NCI-H2196 (cell line): ENCODE measurements at regions not wholly inside any gene's neighbourhood (a gene's known extent, or its start where the extent isn't known, plus 50 kb on each side); places are given as distances from the start of the nearest gene placed in this dataset.

Source experiments
- DNase-seq: peaks from one replicate; lab custom pipeline; 2025; ENCODE audit not compliant: unreplicated experiment; lab: John Stamatoyannopoulos, UW

DNA sequence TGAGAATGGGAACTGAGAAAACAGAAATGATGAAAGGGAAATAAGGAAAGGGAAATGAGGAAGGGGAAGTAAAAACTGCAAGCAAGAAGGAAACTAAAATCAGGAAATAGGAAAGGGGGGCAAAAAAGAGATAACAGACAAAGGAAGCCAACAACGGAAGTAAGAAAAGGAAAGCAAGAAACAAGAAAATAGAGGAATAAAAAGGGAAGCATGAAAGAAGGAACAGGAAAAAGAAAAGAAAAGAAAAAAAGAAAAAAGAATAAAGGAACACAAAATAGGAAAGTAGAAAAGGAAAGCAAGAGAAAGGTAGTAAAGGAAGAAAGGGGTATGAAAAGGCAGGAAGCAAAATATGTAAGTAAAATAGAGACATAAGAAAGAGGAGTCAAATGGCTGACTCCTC, 241.2 kb upstream of the NCKAP5 start:
- DNase-seq, result no peak

DNA sequence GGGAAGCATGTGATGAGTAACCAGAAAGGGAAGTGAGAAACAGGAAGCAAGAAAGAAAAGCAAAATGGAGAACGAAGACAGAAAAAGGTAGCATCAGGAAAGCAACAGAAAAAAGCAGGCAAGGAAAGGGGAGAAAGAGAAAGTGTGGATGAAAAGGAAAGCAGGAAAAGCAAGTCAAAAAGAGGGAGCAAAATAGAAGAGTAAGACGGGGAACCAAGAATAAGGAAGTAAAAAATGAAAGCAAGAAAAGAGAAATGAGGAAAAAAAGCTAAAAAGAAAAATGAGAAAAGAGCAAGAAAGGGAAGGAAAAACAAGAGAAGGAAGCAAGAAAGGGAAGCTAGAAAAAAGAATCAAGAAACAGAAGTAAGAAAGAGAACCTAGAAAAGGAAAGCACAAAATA, 242.3 kb upstream of the NCKAP5 start:
- DNase-seq, result no peak

DNA sequence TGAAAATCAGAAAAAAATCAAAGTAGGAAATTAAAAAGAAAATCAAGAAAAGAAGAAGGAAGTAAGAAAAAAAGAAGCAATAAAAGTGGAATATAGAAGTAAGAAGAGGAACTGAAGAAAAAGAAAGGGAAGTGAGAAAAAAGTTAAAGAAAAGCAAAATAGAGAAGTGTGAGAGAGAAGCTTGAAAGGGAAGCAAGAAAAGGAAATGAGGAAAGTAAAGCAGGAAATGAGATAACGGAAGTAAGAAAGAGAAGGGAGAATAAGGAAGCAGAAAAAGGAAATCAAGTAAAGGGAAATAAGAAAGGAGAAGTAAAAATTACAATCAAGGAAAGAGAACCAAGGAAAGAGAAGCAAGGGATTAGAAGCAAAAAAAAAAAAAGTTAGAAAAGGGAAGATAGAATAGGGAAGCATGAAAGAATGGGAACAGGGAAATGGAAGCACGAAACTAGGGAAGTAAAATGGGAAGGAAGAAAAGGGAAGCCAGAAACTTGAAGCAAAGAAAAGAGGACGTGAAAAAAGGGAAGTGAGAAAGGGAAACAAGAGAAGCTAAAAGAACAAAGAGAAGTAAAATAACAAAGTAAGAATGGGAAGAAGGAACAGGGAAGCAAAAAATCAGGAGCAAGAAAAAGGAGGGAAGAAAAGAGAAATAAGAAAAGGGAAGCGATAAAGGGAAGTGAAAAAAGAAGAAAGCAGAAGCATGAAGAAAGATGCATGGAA, 243.3 kb upstream of the NCKAP5 start:
- DNase-seq, result no peak

DNA sequence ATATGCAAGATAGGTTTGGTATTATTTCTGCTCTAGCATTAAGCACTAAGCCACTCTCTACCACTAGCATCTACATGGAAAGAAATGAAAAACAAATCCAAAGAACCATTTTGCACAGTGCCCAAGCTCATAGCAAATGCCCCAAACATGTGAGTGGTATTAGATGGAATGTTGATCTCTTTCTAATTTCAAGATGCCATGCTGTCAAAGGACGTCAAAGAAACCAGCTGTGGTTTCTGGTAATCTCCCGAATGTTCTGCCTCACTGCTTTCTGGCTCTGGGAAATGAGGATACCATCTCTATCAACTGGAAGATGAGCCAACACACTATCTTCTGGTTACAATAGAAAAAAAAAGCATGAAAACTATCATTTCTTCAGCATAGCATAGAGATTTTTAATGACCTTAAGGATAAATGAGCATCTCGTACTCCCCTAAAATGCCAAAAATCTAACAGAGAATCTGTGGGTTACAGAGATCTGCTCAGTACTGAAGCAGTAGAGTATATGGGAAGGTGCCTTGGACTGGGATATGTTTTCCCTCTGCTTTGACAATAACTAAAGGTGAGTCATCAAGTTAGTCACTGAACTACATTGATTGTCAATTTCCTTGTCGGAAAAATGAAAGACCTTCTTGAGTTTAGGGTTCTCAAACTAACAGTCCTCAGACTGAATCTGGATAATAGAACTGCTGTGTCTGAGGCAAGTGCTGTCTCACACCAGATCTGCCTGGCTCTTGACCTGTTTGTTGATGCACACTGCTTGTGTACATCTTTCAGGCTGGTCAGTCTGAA, 244.8 kb upstream of the NCKAP5 start:
- no peak for DNase-seq

DNA sequence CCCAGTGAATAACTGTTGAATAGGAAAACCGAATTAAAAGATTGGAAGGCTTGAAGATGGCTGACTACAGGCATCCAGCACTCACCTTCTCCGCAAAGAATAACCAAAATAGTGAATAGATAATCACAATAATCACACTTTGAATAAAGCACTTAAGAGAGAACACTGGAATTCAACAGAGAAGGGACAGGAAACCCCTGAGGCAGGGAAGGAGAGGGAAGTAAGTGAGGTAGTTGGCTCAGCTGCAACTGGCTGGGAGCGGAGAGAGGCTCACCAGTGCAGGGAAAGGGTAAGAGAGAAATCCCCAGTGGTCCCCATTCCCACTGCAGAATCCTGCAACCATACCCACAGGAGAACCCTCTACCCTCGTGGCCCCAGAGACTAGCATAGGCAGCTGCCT, 246.6 kb upstream of the NCKAP5 start:
- DNase-seq, result no peak

DNA sequence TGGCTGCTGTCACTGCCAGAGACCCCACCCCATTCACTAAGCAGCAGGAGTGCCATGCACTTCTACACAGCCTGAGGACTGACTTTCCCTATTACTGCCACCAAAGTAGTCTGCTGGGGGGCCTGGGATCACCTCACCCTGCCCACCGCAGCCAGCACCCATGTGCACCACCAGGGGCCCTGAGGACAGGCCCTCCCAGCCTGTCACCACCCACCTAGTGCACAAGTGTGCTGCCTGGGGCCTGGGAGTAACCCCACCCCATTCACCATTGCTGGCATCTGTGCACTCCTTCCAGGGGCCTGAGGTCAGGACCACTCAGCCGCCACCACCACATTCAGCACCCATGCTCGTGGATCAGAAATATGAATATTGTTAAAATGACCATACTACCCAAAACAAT, 247.8 kb upstream of the NCKAP5 start:
- DNase-seq, result no peak

DNA sequence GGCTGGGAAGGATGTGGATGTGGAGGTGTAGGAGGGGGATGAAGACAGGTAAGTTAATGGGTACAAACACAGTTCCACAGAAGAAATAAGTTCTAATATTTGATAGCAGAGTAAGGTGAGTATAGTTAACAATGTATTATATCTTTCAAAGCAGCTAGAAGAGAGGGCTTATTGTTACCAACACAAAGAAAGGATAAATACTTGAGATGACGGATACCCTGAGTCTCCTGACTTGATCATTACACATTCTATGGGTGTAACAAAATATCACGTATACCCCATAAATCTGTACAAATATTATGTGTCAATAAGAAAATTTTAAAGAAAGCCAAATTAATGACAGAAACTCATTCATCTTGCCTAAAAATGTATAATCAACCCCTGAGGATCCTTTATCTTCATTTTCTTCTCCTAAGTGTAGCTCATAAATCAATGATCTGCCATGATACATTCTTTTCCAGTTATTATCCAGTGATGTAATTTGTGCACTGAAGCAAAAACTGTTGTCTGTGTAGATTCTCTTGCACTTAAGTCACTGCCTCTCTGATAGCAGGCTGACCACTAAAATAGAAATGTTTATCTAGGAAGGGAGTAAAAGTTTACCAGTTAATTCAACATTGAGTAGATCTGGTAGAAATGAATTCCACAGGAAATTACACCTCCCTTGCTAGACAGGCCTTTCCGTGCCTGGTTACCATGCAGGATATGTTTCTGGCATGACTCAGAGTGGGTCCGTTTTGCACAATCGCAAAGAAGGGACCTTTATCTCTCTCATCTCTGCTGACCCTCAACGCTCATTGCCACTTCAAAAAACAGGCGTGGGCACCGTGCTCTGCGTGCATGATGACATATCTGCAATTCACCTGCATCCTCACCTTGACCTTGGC, 249.7 kb upstream of the NCKAP5 start:
- DNase-seq, result no peak

DNA sequence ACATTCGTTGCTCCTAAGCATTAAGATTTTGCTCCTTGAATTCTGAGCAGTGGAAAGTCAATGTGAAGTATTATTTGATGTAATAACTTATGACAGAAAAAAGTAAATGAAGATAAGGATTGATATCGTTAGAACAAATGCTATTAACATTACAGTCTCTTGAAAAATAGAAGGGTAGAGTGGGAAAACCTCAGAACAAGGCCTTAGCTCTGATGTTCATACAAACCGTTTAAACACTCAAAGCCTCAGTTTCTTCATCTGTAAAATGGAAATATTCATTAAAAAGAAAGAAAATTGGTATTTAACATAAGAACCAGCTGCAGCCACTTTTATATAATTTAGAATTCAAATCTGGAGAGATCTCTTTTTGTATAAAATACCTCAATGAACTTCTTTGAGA, 250.4 kb upstream of the NCKAP5 start:
- no peak for DNase-seq

DNA sequence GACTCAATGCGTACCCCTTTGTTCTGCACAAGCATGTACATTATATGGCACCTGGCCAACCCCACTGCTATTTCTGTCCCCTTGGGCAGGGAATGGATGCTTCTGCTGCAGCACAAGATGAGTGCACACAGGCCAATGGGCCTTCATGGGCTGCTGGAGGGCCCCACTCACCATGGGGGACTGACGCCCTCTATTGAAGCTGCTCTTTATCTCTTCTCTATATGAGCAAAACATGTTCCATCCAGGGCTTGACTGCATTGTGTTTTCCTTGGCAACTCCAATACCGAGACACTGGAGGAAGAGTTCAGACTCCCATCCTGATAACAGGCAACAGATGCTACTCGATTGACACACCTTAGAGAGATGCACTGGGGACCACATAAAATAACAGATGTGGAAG, 251.6 kb upstream of the NCKAP5 start:
- DNase-seq, result no peak

DNA sequence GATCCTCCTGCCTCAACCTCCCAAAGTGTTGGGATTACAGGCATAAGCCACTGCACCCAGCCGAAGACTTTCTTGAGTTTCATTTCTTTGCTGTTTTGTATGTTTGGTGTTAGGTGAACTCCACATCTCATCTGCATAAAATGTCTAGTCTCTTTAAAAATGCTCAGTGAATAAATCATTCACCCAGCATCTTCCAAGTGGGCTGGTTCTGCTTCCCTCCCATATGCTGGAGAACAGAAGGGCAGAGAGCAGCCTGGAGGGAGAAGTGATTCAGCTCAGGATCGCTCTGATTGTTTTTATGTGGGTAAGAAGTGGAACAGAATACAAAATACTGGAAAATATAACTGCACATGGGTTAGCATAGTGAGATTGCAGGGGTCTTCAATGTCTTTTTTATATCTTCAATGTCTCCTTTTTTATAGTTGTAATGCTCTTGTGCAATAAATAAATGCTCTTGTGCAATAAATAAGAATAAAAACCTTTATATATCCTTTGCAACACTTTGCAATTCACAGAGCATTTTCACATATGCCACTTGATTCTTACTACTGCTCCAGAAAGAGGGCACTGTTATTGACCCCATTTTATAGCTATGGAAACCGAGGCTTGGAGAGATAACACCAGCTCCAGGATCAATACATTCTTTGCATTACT, 253.0 kb upstream of the NCKAP5 start:
- no peak for DNase-seq

DNA sequence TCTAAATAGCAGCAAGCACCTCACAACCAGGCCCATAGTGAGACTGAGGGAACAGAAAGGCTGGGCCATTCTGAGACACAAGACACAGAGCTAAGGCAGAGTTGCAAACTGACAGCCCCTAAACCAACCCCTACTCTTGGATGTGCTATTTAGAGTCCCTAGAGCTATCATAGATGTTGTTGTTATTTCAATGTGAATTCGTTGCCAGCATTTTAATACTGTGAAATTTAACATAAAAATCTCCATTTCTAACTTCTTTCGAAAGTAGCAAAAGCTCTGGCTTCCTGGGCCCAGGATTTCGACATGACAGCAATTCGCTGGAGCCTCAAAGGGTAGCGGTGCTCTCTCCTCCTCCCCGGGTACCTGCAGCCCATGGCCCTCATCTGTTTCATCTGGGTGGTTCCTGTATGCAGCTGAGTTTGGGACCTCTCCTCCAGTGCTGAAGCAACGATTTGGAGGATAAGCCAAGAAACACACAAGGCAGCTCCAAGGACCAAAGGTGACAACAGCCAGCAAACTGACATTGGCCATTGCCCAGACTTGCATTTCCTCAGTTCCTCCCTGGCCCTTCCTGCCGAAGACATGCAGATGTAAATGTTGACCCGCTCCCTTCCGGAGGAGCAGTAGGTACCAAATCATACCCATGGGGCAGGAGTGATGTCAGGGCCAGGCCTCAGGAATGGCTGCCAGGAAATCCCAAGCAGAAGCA, 254.4 kb upstream of the NCKAP5 start:
- no peak for DNase-seq

DNA sequence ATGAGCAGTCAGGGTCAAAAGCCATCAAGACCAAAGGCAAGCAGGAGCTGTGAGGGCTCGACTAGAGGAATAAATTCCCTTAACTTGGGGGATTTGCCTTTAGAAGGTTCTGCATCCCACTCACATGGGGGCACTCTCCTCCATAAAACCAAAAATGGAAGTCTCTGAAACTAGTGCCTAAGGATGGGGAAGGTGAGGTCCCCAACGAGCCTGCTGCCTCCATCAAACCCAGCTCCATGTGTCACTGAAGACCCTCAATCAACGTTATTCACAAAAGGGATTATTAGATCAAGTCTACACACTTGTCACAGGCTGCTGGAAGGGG, 254.9 kb upstream of the NCKAP5 start:
- no peak for DNase-seq

DNA sequence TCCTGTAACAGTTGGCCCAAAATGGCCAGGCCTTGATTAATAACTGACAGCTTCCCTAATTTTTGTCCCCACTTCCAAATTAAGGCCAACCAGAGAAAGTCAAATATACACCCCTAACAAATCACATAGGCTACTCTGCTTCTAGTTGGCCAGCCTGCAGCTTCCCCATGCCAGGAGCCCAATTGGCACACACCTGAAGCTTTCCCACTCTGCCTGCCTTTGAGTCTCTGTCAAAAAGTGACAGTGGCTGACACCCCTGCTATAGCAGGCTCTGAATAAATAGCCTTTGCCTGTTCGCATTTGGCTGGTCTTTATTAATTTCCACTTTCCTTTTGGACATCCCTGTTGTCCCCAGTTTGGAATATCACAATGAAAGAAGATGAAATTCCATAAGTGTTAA, 256.6 kb upstream of the NCKAP5 start:
- no peak for DNase-seq

DNA sequence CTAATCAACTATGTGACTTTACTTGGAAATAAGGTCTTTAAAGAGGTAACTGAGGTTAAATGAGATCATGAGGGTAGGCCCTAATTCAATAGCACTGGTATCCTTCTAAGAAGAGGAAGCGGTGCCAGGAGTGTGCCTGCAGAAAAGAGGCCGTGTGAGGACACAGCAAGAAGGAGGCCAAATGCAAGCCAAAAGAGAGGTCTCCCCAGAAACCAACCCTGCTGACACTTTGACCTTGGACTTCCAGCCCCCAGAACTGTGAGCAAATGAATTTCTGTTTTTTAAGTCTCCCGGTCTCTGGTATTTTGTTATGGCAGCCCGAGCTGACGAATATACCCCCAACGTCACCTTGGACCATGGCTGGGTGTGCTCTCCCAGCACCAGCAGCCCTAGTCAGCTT, 257.5 kb upstream of the NCKAP5 start:
- no peak for DNase-seq

DNA sequence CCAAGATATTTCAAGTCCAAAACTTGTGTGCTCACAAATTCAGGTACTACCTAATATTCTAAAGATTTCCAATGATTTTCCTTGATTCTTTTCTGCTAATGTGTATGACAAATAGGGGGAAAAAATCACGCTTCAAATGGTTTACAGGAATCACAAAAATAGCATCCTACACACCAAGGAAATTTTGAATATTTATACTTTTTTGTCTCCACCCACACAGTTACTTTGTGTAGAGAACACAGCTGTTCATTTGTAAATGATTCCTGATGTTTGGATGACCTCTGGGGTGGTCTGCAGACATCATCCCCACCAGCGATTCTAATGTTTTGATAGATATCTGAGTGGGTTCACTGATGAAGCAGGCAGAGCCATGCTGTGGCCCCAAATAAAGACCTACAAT, 260.6 kb upstream of the NCKAP5 start:
- DNase-seq, result no peak

DNA sequence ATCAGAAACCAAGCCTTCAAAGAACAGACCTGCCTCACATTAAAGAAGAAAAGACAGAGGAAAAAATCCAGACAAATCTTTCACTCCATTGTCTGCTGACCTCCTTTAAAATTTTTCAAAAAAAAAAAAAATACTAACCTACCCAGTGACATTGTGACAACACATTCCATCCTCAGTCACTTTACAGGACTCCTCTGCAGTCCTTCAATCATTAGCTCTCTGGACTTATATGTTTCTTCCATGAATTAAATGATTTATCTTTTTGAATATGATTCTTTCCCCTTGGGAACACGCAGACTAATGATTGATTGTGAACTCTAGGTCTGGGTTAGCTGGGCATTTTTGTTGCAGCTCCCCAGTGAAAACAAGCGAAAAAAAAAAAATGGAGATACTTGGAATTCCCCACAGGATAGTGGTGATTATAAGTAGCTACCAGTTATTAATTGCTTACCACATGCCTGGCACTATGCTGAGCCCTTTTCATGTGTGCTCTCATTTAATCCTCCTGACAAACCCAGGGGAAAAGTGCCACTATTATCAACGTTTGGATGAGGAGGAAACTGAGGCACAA, 261.3 kb upstream of the NCKAP5 start:
- no peak for DNase-seq

DNA sequence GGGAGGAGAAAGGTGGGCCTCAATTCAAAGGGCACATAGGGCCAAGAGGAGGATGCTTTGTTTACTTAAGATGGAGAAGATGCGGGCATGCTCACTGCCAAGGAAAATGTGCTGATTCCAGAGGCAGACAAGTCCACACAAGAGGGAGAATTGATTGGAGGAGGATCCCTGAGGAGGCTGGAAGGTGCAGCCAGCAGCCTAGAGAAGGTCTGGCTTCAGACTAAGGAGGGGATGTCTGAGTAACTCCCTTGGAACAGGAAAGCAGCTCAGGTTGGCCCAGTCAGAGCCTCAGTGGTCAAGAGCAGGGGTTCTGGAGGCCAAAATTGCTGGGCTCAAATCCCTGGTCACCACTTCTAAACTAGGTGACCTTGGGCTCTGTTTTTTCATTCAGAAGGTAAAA, 265.5 kb upstream of the NCKAP5 start:
- DNase-seq, result no peak

DNA sequence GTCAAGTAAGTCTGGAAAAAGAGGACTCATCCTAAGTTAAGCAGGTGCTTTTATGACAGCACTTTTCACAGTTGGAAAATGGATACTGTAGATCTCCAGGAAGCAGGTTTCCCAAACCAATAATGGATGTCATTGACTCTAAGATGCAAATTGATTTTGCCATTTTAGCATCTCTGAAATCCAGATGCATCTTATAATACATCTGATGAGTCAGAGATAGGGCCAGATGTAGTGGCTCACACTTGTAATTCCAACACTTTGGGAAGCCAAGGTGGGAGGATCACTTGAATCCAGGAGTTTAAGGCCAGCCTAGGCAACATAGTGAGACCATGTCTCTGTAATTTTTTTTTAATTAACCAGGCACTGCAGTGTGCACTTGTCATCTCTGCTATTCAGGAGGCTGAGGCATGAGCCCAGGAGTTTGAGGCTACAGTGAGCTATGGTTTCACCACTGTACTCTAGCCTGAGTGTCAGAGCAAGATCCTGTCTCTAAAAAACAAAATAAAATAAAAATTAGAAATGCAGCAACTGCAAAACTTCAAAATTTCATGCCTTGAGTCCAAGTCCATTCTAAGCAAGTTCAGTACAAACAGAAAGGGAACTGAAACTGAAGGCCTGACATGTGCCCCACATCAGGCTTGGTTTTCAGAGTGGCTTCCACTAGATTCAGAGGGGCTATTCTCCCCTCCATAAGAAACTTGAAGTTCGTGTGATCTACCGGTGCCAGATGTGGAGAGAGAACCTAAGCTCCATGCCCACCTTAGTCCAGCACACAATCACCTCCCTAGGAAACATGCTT, 267.8 kb upstream of the NCKAP5 start:
- no peak for DNase-seq

DNA sequence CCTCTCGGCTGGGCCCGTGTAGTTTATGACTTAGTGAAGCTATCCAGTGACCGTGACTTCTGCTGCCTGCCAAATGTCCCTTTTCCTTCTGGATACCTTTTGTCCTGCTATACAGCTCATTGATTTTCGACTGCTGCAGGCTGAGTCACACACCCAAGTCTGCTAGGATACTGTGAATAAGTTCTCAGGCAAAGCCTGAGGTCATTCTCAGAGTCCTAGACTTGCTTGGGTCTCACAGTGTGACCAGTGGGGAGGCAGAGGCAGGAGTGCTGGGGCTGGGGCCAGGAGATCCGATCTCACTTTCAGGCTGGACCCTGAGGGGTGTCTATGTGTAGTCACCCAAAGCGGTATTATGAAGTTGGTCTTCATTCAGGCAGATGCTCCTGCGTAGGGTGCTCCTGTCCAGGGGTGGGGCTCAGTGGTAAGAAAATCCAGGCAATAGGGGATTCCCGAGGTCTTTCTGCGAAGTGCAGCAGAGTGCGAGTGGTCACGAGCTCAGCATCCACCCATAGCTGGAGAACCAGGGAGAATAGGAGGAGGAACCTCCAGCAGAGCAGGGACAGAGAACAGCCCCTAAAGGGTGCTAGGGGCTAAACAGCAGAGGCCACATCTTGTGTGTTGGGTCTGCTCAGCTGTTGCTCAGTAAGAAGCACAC, 268.6 kb upstream of the NCKAP5 start:
- no peak for DNase-seq
